ENCODE measurements at regions not wholly inside any gene's neighbourhood (a gene's known extent, or its start where the extent isn't known, plus 50 kb on each side); places are given as distances from the start of the nearest gene placed in this dataset.

DNA sequence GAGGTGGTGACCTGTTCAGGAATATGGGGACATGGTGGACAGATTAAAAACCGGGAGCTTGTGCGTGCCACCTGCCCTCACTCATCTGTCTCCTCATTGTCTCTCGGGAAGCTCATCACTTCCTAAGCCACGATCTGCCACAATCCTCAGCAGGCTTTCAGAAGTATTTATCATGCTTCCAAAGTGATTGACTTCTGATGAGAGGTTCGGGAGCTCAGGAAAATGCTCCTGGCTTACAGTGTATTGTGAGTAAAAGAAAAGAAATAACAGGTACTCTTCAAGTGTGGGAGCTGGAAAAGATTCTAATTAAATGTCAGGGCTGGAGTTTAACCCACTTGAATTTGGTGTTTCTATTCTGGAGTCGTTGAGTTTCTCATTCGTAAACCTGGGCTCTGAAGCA lies 91.9 kb upstream of the DRD2 start:
- Histone ChIP-seq H3K4me2 (ENCODE audit: low read length) (no peak overlapping the region), H3K4me3 (replicated peaks in 1 of 2; ENCODE audit: low read depth in 1 of 2, low read length in 2 of 2) (no peak overlapping the region), H3K4me1 (ENCODE audit: control insufficient read depth in 1 of 2, insufficient read depth in 2 of 2, low read length in 2 of 2) (no peaks in the 10 kb centered on the region), H4K20me1 (ENCODE audit: insufficient read depth) (no peaks in the 10 kb centered on the region), H3K27me3 (ENCODE audit: insufficient read depth, low read length) (peaks cover 13% of the 10 kb centered on the region; the same call in 1 of the 2 replicates), H3K9ac (ENCODE audit: low read length) (no peak overlapping the region), H3K36me3 (ENCODE audit: control insufficient read depth in 1 of 2, insufficient read depth in 2 of 2, low read length in 2 of 2) (no peaks in the 10 kb centered on the region), H3K9me2 (ENCODE audit: insufficient read depth) (no peaks in the 10 kb centered on the region), H3K9me3 (ENCODE audit: control insufficient read depth in 1 of 2, insufficient read depth in 1 of 2, low read depth in 1 of 2, low read length in 2 of 2) (no peaks in the 10 kb centered on the region), H3K27ac (ENCODE audit: low read depth, low read length) (no peak overlapping the region), H2AFZ (ENCODE audit: low read depth, low read length, poor library complexity, severe bottlenecking) (no peak overlapping the region), H3K79me2 (ENCODE audit: insufficient read depth, low read length) (no peaks in the 10 kb centered on the region)
- ATAC-seq: no peak
- intact Hi-C loops (cut with micrococcal nuclease): no loop called here
- DNase-seq (ENCODE audit: low read depth, low spot score): no peak
- ChIA-PET POLR2A (no interaction called here), RAD21 (ENCODE audit: low non-redundant PET in 1 of 2, low total read pairs in 2 of 2, uncharacterized antibody in 2 of 2, unreplicated experiment in 2 of 2) (no interaction called here), CTCF (no interaction called here)
- no peak for TF ChIP-seq SP1 (IDR thresholded peaks at IDR 0.05; ENCODE audit: low read depth)
- no TSS peak for BruUV-seq (replicated peaks)

DNA sequence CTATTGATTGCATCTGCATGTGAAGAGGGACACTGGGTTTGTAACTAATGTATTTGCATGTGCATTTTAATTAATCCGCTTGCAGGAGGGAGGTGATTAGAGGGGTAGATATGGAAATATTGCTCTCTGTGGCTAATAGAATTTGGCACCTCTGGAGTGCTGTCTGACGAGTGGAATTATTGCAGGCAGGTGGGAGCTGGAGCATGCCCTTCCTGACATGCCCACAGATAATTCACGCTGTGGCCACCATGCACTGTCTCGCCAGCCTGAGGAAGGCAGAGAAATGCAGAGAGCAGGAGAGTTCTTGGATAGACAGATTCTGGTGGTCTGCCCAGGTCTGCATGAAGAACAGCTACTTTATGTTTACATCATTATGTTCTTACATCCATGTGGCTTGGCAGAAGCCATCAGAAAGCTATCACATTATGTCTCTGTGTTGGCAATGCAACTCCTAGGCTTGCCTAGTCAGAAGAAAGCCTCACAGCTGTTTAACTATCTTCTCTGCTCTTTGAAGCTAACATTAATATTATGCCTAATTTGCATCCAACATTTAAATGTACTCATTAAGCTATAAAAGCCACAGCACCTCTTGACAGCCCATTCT lies 89.4 kb upstream of the DRD2 start:
- Histone ChIP-seq H3K4me1 (ENCODE audit: control insufficient read depth in 1 of 2, insufficient read depth in 2 of 2, low read length in 2 of 2) (no peaks in the 10 kb centered on the region), H3K4me2 (ENCODE audit: low read length) (no peak overlapping the region), H3K27ac (ENCODE audit: low read depth, low read length) (no peak overlapping the region), H4K20me1 (ENCODE audit: insufficient read depth) (no peaks in the 10 kb centered on the region), H2AFZ (ENCODE audit: low read depth, low read length, poor library complexity, severe bottlenecking) (no peak overlapping the region), H3K4me3 (replicated peaks in 1 of 2; ENCODE audit: low read depth in 1 of 2, low read length in 2 of 2) (no peak overlapping the region), H3K36me3 (ENCODE audit: control insufficient read depth in 1 of 2, insufficient read depth in 2 of 2, low read length in 2 of 2) (no peaks in the 10 kb centered on the region), H3K9me2 (ENCODE audit: insufficient read depth) (no peaks in the 10 kb centered on the region), H3K9ac (ENCODE audit: low read length) (no peak overlapping the region), H3K79me2 (ENCODE audit: insufficient read depth, low read length) (no peaks in the 10 kb centered on the region), H3K27me3 (ENCODE audit: insufficient read depth, low read length) (peaks cover 13% of the 10 kb centered on the region; the same call in 1 of the 2 replicates), H3K9me3 (ENCODE audit: control insufficient read depth in 1 of 2, insufficient read depth in 1 of 2, low read depth in 1 of 2, low read length in 2 of 2) (no peaks in the 10 kb centered on the region)
- DNase-seq (ENCODE audit: low read depth, low spot score) (no peak), ATAC-seq (no peak)
- ChIA-PET RAD21 (ENCODE audit: low non-redundant PET in 1 of 2, low total read pairs in 2 of 2, uncharacterized antibody in 2 of 2, unreplicated experiment in 2 of 2) (no interaction called here), CTCF (no interaction called here), POLR2A (no interaction called here)
- TF ChIP-seq TCF7L2 (IDR thresholded peaks at IDR 0.05; ENCODE audit: borderline replicate concordance, extremely low read depth, insufficient read depth, insufficient read length): no peak
- TF ChIP-seq EZH2 (IDR thresholded peaks at IDR 0.05): no peak
- TF ChIP-seq RAD21 (IDR thresholded peaks at IDR 0.05; ENCODE audit: low read depth): no peak
- TF ChIP-seq JUND (IDR thresholded peaks at IDR 0.05): no peak
- TF ChIP-seq SRF (IDR thresholded peaks at IDR 0.05; ENCODE audit: low read depth): no peak
- no peak for TF ChIP-seq ATF3 (IDR thresholded peaks at IDR 0.05)
- TF ChIP-seq EGR1 (IDR thresholded peaks at IDR 0.05; ENCODE audit: low read depth): no peak
- TF ChIP-seq SP1 (IDR thresholded peaks at IDR 0.05; ENCODE audit: low read depth): no peak
- no peak for TF ChIP-seq MAX (IDR thresholded peaks at IDR 0.05)
- TF ChIP-seq CBX3 (IDR thresholded peaks at IDR 0.05; ENCODE audit: low read depth): no peak
- TF ChIP-seq, protein P1, sequence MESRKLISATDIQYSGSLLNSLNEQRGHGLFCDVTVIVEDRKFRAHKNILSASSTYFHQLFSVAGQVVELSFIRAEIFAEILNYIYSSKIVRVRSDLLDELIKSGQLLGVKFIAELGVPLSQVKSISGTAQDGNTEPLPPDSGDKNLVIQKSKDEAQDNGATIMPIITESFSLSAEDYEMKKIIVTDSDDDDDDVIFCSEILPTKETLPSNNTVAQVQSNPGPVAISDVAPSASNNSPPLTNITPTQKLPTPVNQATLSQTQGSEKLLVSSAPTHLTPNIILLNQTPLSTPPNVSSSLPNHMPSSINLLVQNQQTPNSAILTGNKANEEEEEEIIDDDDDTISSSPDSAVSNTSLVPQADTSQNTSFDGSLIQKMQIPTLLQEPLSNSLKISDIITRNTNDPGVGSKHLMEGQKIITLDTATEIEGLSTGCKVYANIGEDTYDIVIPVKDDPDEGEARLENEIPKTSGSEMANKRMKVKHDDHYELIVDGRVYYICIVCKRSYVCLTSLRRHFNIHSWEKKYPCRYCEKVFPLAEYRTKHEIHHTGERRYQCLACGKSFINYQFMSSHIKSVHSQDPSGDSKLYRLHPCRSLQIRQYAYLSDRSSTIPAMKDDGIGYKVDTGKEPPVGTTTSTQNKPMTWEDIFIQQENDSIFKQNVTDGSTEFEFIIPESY (IDR thresholded peaks at IDR 0.05; ENCODE audit: extremely low read depth, insufficient replicate concordance, low read length): no peak
- no peak for TF ChIP-seq POLR2A (IDR thresholded peaks at IDR 0.05; ENCODE audit: borderline replicate concordance, extremely low read depth, insufficient read depth, insufficient read length)
- intact Hi-C loops (cut with micrococcal nuclease): no loop called here
- no TSS peak for BruUV-seq (replicated peaks)

Measured in HCT116 (cell line).